ENCODE measurements at regions not wholly inside any gene's neighbourhood (a gene's known extent, or its start where the extent isn't known, plus 50 kb on each side); places are given as distances from the start of the nearest gene placed in this dataset.

DNA sequence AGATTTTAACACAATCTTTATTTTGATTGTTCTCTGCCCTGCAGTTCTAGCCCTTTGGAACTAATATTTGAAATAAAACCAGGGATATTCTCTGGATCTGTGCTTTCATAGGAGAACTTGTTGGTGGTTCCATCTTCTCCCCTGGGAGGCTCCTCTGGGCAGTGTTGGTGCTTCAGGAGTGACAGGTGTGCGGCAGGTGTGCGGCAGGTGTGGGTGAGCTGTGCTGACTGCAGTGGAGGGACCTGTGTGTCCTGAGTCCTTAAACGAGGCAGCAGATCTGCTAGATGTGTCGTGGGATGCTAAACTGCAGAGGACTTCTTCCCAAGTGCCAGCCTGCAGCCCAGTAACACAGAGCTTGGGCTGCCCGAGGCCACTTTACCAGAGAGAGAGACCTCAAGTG is 98.4 kb downstream of the LYZL1 start:
- TF ChIP-seq, protein P1, sequence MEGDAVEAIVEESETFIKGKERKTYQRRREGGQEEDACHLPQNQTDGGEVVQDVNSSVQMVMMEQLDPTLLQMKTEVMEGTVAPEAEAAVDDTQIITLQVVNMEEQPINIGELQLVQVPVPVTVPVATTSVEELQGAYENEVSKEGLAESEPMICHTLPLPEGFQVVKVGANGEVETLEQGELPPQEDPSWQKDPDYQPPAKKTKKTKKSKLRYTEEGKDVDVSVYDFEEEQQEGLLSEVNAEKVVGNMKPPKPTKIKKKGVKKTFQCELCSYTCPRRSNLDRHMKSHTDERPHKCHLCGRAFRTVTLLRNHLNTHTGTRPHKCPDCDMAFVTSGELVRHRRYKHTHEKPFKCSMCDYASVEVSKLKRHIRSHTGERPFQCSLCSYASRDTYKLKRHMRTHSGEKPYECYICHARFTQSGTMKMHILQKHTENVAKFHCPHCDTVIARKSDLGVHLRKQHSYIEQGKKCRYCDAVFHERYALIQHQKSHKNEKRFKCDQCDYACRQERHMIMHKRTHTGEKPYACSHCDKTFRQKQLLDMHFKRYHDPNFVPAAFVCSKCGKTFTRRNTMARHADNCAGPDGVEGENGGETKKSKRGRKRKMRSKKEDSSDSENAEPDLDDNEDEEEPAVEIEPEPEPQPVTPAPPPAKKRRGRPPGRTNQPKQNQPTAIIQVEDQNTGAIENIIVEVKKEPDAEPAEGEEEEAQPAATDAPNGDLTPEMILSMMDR (conservative IDR thresholded peaks at IDR 0.05; ENCODE audit: low read depth in 2 of 2), result no peak
- TF ChIP-seq EZH2 (IDR thresholded peaks at IDR 0.05; ENCODE audit: low read depth, unreplicated experiment) (no peak), POLR2AphosphoS5 (IDR thresholded peaks at IDR 0.05; ENCODE audit: low read depth) (no peak), CREB1 (CRISPR knock-in tag; IDR thresholded peaks at IDR 0.05; ENCODE audit: low read depth) (no peak), ZNF114 (CRISPR knock-in tag; IDR thresholded peaks at IDR 0.05) (no peak), EZH2phosphoT487 (IDR thresholded peaks at IDR 0.05; ENCODE audit: unreplicated experiment) (no peak), JUNB (IDR thresholded peaks at IDR 0.05; ENCODE audit: unreplicated experiment) (no peak), ZNF331 (CRISPR knock-in tag; IDR thresholded peaks at IDR 0.05; ENCODE audit: low read depth) (no peak)
- TF ChIP-seq, protein P2, sequence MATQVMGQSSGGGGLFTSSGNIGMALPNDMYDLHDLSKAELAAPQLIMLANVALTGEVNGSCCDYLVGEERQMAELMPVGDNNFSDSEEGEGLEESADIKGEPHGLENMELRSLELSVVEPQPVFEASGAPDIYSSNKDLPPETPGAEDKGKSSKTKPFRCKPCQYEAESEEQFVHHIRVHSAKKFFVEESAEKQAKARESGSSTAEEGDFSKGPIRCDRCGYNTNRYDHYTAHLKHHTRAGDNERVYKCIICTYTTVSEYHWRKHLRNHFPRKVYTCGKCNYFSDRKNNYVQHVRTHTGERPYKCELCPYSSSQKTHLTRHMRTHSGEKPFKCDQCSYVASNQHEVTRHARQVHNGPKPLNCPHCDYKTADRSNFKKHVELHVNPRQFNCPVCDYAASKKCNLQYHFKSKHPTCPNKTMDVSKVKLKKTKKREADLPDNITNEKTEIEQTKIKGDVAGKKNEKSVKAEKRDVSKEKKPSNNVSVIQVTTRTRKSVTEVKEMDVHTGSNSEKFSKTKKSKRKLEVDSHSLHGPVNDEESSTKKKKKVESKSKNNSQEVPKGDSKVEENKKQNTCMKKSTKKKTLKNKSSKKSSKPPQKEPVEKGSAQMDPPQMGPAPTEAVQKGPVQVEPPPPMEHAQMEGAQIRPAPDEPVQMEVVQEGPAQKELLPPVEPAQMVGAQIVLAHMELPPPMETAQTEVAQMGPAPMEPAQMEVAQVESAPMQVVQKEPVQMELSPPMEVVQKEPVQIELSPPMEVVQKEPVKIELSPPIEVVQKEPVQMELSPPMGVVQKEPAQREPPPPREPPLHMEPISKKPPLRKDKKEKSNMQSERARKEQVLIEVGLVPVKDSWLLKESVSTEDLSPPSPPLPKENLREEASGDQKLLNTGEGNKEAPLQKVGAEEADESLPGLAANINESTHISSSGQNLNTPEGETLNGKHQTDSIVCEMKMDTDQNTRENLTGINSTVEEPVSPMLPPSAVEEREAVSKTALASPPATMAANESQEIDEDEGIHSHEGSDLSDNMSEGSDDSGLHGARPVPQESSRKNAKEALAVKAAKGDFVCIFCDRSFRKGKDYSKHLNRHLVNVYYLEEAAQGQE (IDR thresholded peaks at IDR 0.05; ENCODE audit: unreplicated experiment), result no peak
- TF ChIP-seq, protein P3, sequence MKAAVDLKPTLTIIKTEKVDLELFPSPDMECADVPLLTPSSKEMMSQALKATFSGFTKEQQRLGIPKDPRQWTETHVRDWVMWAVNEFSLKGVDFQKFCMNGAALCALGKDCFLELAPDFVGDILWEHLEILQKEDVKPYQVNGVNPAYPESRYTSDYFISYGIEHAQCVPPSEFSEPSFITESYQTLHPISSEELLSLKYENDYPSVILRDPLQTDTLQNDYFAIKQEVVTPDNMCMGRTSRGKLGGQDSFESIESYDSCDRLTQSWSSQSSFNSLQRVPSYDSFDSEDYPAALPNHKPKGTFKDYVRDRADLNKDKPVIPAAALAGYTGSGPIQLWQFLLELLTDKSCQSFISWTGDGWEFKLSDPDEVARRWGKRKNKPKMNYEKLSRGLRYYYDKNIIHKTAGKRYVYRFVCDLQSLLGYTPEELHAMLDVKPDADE (IDR thresholded peaks at IDR 0.05), result no peak
- TF ChIP-seq, protein P4, sequence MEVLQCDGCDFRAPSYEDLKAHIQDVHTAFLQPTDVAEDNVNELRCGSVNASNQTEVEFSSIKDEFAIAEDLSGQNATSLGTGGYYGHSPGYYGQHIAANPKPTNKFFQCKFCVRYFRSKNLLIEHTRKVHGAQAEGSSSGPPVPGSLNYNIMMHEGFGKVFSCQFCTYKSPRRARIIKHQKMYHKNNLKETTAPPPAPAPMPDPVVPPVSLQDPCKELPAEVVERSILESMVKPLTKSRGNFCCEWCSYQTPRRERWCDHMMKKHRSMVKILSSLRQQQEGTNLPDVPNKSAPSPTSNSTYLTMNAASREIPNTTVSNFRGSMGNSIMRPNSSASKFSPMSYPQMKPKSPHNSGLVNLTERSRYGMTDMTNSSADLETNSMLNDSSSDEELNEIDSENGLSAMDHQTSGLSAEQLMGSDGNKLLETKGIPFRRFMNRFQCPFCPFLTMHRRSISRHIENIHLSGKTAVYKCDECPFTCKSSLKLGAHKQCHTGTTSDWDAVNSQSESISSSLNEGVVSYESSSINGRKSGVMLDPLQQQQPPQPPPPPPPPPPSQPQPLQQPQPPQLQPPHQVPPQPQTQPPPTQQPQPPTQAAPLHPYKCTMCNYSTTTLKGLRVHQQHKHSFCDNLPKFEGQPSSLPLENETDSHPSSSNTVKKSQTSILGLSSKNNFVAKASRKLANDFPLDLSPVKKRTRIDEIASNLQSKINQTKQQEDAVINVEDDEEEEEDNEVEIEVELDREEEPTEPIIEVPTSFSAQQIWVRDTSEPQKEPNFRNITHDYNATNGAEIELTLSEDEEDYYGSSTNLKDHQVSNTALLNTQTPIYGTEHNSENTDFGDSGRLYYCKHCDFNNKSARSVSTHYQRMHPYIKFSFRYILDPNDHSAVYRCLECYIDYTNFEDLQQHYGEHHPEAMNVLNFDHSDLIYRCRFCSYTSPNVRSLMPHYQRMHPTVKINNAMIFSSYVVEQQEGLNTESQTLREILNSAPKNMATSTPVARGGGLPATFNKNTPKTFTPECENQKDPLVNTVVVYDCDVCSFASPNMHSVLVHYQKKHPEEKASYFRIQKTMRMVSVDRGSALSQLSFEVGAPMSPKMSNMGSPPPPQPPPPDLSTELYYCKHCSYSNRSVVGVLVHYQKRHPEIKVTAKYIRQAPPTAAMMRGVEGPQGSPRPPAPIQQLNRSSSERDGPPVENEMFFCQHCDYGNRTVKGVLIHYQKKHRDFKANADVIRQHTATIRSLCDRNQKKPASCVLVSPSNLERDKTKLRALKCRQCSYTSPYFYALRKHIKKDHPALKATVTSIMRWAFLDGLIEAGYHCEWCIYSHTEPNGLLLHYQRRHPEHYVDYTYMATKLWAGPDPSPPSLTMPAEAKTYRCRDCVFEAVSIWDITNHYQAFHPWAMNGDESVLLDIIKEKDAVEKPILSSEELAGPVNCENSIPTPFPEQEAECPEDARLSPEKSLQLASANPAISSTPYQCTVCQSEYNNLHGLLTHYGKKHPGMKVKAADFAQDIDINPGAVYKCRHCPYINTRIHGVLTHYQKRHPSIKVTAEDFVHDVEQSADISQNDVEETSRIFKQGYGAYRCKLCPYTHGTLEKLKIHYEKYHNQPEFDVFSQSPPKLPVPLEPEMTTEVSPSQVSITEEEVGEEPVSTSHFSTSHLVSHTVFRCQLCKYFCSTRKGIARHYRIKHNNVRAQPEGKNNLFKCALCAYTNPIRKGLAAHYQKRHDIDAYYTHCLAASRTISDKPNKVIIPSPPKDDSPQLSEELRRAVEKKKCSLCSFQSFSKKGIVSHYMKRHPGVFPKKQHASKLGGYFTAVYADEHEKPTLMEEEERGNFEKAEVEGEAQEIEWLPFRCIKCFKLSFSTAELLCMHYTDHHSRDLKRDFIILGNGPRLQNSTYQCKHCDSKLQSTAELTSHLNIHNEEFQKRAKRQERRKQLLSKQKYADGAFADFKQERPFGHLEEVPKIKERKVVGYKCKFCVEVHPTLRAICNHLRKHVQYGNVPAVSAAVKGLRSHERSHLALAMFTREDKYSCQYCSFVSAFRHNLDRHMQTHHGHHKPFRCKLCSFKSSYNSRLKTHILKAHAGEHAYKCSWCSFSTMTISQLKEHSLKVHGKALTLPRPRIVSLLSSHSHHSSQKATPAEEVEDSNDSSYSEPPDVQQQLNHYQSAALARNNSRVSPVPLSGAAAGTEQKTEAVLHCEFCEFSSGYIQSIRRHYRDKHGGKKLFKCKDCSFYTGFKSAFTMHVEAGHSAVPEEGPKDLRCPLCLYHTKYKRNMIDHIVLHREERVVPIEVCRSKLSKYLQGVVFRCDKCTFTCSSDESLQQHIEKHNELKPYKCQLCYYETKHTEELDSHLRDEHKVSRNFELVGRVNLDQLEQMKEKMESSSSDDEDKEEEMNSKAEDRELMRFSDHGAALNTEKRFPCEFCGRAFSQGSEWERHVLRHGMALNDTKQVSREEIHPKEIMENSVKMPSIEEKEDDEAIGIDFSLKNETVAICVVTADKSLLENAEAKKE (CRISPR knock-in tag; IDR thresholded peaks at IDR 0.05), result no peak
